OCI-LY3 (cell line): ENCODE measurements at regions not wholly inside any gene's neighbourhood (a gene's known extent, or its start where the extent isn't known, plus 50 kb on each side); places are given as distances from the start of the nearest gene placed in this dataset.

Source experiments
- H2AFZ ChIP-seq: fragments of 200-600, 300-600 bp; shearing (Covaris generic); 2 replicates; pipeline ENCODE4 v1.6.0; 2014; ENCODE audit warnings: antibody characterized with exemption, low read depth, low read length
- H3K27ac ChIP-seq: fragments of 200-600, 300-600 bp; sonication (generic); 2 replicates; pipeline ENCODE4 v1.5.1; 2014; ENCODE audit warnings: mild to moderate bottlenecking, low read length, moderate library complexity, mixed read lengths
- H3K27me3 ChIP-seq: fragments of 200-600, 300-600 bp; sonication (generic); 2 replicates; pipeline ENCODE4 v1.6.1; 2014; ENCODE audit warnings: low read depth, low read length, mixed read lengths
- H3K36me3 ChIP-seq: fragments of 200-600, 300-600 bp; sonication (generic); replicated peaks from 2 replicates; pipeline ENCODE3; 2014; ENCODE audit warnings: low read depth, low read length, mixed read lengths
- H3K4me1 ChIP-seq: fragments of 300-600, 200-600 bp; sonication (generic); 2 replicates; pipeline ENCODE4 v1.6.1; 2014; ENCODE audit warnings: low read length, mixed read lengths
- H3K4me2 ChIP-seq: fragments of 200-600, 300-600 bp; sonication (generic); 2 replicates; pipeline ENCODE4 v1.6.1; 2014; ENCODE audit warnings: low read length, mixed read lengths
- H3K4me3 ChIP-seq: fragments of 300-600, 200-600 bp; sonication (generic); 2 replicates; pipeline ENCODE4 v1.5.1; 2014; ENCODE audit warnings: antibody characterized with exemption, mild to moderate bottlenecking, low read length, moderate library complexity
- H3K79me2 ChIP-seq: fragments of 300-600, 200-600 bp; shearing (Covaris generic); 2 replicates; pipeline ENCODE4 v1.6.1; 2014; ENCODE audit warnings: mild to moderate bottlenecking, low read length, mixed read lengths
- H3K9ac ChIP-seq: fragments of 300-600, 200-600 bp; shearing (Covaris generic); 2 replicates; pipeline ENCODE4 v1.6.0; 2014; ENCODE audit warnings: mild to moderate bottlenecking, low read length, moderate library complexity
- H3K9me3 ChIP-seq: fragments of 200-600, 300-600 bp; shearing (Covaris generic); 2 replicates; pipeline ENCODE4 v1.6.1; 2014; ENCODE audit warnings: low read length, mixed read lengths; ENCODE audit not compliant: insufficient read depth
- H4K20me1 ChIP-seq: fragments of 200-600, 300-600 bp; sonication (generic); 2 replicates; pipeline ENCODE4 v1.6.1; 2016; ENCODE audit warnings: low read length, mixed read lengths; ENCODE audit not compliant: insufficient read depth
- EZH2phosphoT487 ChIP-seq: fragments of 200-600 bp; shearing (Covaris generic); IDR thresholded peaks from 2 replicates; pipeline ENCODE4 v1.6.1; 2018; ENCODE audit warnings: antibody characterized with exemption, mixed run types, low read depth
- TF ChIP-seq, protein P1 (sequence below): fragments of 200-600, 300-600 bp; sonication (generic); IDR thresholded peaks from 2 replicates; pipeline ENCODE4 v1.5.1; 2014; ENCODE audit warnings: antibody characterized with exemption, low read length, low read depth

DNA sequence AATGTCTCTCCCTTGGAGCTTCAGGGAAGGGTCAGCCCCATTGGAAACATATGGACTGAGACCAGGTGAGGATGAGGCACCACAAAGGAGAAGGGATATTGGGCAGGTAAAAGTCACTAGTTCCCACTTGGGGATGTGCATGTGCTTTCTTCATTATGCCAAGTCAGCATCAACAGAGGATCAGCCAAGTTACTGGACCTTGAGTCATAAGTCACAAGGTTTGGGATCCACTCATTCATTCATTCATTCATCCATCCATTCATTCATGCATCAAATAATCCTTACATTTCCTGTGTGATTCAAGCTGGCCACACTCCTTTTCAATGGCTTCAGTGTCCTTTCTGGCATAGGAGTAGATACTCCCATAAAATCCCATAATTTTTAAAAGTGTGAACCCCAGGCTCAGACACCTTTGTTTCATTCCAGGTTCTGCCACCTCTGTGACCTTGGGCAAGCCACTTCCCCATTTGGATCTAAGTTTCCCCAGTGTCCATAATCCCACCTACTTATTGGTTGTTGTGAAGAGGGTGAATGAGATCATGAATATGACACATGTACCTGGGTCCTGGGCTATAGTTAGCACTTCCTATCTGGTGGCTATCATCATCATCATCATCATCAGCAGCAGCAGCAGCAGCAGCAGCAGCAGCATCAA, 162.1 kb upstream of the LHX5 start:
- Histone ChIP-seq H3K9me3 (no peaks in the 10 kb centered on the region), H3K4me3 (no peak overlapping the region), H3K9ac (no peak overlapping the region), H3K27ac (no peak overlapping the region), H3K36me3 (no peaks in the 10 kb centered on the region), H3K27me3 (peaks cover 7% of the 10 kb centered on the region; the same call in 1 of the 2 replicates), H3K79me2 (no peaks in the 10 kb centered on the region), H3K4me2 (no peak overlapping the region), H3K4me1 (no peaks in the 10 kb centered on the region), H4K20me1 (no peaks in the 10 kb centered on the region), H2AFZ (no peak overlapping the region)
- no peak for TF ChIP-seq EZH2phosphoT487
- TF ChIP-seq, protein P1, sequence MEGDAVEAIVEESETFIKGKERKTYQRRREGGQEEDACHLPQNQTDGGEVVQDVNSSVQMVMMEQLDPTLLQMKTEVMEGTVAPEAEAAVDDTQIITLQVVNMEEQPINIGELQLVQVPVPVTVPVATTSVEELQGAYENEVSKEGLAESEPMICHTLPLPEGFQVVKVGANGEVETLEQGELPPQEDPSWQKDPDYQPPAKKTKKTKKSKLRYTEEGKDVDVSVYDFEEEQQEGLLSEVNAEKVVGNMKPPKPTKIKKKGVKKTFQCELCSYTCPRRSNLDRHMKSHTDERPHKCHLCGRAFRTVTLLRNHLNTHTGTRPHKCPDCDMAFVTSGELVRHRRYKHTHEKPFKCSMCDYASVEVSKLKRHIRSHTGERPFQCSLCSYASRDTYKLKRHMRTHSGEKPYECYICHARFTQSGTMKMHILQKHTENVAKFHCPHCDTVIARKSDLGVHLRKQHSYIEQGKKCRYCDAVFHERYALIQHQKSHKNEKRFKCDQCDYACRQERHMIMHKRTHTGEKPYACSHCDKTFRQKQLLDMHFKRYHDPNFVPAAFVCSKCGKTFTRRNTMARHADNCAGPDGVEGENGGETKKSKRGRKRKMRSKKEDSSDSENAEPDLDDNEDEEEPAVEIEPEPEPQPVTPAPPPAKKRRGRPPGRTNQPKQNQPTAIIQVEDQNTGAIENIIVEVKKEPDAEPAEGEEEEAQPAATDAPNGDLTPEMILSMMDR, result no peak

DNA sequence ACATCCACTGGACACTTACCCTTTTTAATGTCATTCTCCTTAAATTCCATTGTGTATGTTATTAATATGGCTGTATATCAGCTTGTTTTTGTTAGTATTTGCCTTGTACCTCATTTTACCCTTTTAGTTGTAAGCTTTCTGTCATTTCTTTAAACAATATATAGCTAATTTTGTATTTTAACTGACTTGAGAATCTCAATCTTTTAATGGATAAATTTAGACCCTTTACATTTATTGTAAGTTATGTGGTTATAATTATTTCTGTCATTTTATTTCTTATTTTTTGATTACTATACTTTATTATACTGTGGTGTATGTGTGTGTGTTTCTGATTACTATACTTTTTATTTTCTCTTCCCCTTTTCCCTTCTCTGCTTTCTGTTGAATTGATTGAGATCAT, 159.0 kb upstream of the LHX5 start:
- no peaks in the 10 kb centered on the region for H3K36me3 ChIP-seq
- H3K9me3 ChIP-seq, result no peaks in the 10 kb centered on the region
- H3K4me2 ChIP-seq, result no peak overlapping the region
- no peak for TF ChIP-seq EZH2phosphoT487
- TF ChIP-seq, protein P1, result no peak
- H3K4me1 ChIP-seq, result no peaks in the 10 kb centered on the region
- H2AFZ ChIP-seq, result no peak overlapping the region
- H3K9ac ChIP-seq, result no peak overlapping the region
- H3K4me3 ChIP-seq, result no peak overlapping the region
- H3K79me2 ChIP-seq, result no peaks in the 10 kb centered on the region
- H4K20me1 ChIP-seq, result no peaks in the 10 kb centered on the region
- H3K27me3 ChIP-seq, result peaks cover 7% of the 10 kb centered on the region; the same call in 1 of the 2 replicates
- H3K27ac ChIP-seq, result no peak overlapping the region

DNA sequence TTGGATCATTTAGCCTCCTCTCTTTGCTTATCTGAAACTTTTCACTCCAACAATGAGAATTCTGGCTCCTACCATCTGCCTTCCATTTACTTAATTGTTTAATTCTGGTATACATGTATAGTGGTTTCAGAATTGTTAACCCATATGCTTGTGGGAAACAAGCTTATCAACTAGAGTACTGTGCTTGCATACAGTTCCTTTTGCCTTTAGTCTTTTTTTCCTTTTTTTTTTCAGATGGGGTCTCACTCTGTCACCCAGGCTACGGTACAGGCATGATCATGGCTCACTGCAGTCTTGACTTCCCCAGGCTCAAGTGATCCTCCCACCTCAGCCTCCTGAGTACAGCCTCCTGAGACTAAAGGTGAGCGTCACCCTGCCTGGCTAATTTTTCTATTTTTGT, 153.8 kb upstream of the LHX5 start:
- H3K4me1 ChIP-seq, result no peaks in the 10 kb centered on the region
- TF ChIP-seq, protein P1, result no peak
- no peak for TF ChIP-seq EZH2phosphoT487

DNA sequence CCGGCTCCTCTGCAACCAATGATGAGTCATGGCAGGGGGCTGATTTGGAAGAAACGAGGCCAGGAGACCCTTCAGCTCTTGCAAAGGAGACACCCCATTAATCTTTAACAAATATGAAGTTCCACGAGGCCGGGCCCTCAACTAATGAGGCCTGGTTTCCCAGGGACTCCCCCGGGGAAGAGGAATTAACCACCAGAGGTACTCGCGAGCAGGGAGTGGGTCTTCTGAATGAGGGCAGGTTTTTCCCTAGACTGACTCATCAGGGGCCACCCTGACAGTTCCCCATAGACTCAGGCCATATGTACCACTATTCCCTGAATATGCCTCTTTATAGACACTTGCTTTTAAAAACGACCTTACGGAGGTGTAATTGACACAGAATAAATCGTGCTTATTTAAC, 150.7 kb upstream of the LHX5 start:
- no peak overlapping the region for H2AFZ ChIP-seq
- H4K20me1 ChIP-seq, result no peaks in the 10 kb centered on the region
- no peak overlapping the region for H3K9ac ChIP-seq
- no peak overlapping the region for H3K27ac ChIP-seq
- no peak overlapping the region for H3K4me3 ChIP-seq
- H3K4me1 ChIP-seq, result no peaks in the 10 kb centered on the region
- no peaks in the 10 kb centered on the region for H3K9me3 ChIP-seq
- H3K79me2 ChIP-seq, result no peaks in the 10 kb centered on the region
- no peaks in the 10 kb centered on the region for H3K36me3 ChIP-seq
- H3K27me3 ChIP-seq, result no peaks in the 10 kb centered on the region
- TF ChIP-seq, protein P1, result no peak
- TF ChIP-seq EZH2phosphoT487, result no peak
- H3K4me2 ChIP-seq, result no peak overlapping the region

More for the DNA sequence above, 153.8 kb upstream of the LHX5 start:
- Histone ChIP-seq H3K27me3 (no peaks in the 10 kb centered on the region), H3K27ac (no peak overlapping the region), H3K9me3 (no peaks in the 10 kb centered on the region), H3K4me3 (no peak overlapping the region), H4K20me1 (no peaks in the 10 kb centered on the region), H2AFZ (no peak overlapping the region), H3K79me2 (no peaks in the 10 kb centered on the region), H3K4me2 (no peak overlapping the region), H3K36me3 (no peaks in the 10 kb centered on the region), H3K9ac (no peak overlapping the region)
